Nephron (organoid): ENCODE measurements at regions not wholly inside any gene's neighbourhood (a gene's known extent, or its start where the extent isn't known, plus 50 kb on each side); places are given as distances from the start of the nearest gene placed in this dataset.
"Not testable (repeated sequence)": the region's sequence is repeated elsewhere in the genome, so short reads cannot be mapped to it uniquely, and the experiment has no call there.

Source experiments
- H3K27ac Mint-ChIP-seq, 3 experiments: 2 replicates each; pipeline ENCODE4 v1.8.0; 2020; ENCODE audit warnings: mixed read lengths in 3 of 3, mild to moderate bottlenecking in 2 of 3, moderate library complexity in 1 of 3
- H3K27me3 Mint-ChIP-seq: 2 replicates; pipeline ENCODE4 v1.8.0; 2021; ENCODE audit warnings: low read depth, mild to moderate bottlenecking, moderate library complexity, mixed read lengths
- H3K36me3 Mint-ChIP-seq: 2 replicates; pipeline ENCODE4 v1.8.0; 2020; ENCODE audit warnings: low read depth, mixed read lengths
- H3K4me1 Mint-ChIP-seq: 2 replicates; pipeline ENCODE4 v1.8.0; 2020; ENCODE audit warnings: mixed read lengths
- H3K4me3 Mint-ChIP-seq, 3 experiments: 2 replicates each; pipeline ENCODE4 v1.8.0; 2020; ENCODE audit warnings: mild to moderate bottlenecking in 3 of 3, mixed read lengths in 3 of 3, moderate library complexity in 2 of 3
- H3K9me3 Mint-ChIP-seq: 2 replicates; pipeline ENCODE4 v1.8.0; 2020; ENCODE audit warnings: mixed read lengths
- CTCF ChIP-seq, 3 experiments: fragments of 200-600 bp; sonication (generic); IDR thresholded peaks; one replicate each; pipeline ENCODE4 v1.5.0; 2021; ENCODE audit warnings: antibody characterized with exemption in 3 of 3; ENCODE audit not compliant: unreplicated experiment in 3 of 3

GRCh38 chr3:22704166-22704565 lies 499.0 kb upstream of the UBE2E2 start:
- TF ChIP-seq CTCF (IDR thresholded peaks at IDR 0.05; ENCODE audit: unreplicated experiment in 3 of 3) = no peak
- Mint-ChIP-seq H3K27me3 (no peaks in the 10 kb centered on the region), H3K9me3 (peaks cover 23% of the 10 kb centered on the region), H3K4me1 (no peaks in the 10 kb centered on the region), H3K27ac (no peak overlapping the region), H3K36me3 (no peaks in the 10 kb centered on the region), H3K4me3 (no peak overlapping the region)

DNA sequence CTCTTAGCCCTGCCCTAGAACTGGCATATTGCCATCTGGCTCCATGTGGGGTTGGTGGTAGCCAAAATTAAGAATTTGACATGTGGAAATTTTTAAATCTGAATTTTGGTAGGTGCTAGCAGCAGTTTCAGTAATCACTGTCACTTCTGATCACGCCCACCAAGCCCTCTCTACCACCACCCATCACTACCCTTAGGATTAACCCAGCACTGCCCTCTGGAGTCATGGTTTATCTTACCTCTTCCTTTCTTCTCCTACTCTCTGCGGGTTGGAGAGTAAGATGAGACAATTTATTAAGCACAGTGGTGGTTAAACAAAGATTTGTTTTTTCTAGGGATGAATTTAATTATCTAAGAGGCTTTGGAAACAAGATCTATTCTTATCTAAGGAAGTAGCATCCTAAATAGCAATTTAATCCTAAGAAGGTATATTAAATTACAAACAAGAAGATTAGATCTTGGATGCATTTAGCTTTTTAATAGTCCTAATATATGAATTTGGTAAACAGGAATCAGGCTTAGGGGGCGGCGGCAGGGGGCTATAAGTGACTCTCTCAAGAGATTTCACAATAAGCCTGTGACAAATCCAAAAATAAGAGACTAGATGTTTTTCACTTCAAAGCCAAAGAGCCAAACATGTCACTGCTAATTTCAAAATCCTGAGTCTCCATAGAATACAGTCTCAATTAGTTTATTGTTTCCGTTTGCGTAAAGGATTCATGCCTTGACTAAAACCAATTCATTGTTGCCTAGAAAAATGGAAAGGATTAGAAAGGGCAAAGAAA lies 498.4 kb upstream of the UBE2E2 start:
- peaks cover 29% of the 10 kb centered on the region for H3K9me3 Mint-ChIP-seq
- no peak overlapping the region for H3K4me3 Mint-ChIP-seq
- no peak overlapping the region for H3K27ac Mint-ChIP-seq
- no peak for TF ChIP-seq CTCF (IDR thresholded peaks at IDR 0.05; ENCODE audit: unreplicated experiment in 3 of 3)
- peaks cover 4% of the 10 kb centered on the region for H3K27me3 Mint-ChIP-seq
- H3K36me3 Mint-ChIP-seq = no peaks in the 10 kb centered on the region
- no peaks in the 10 kb centered on the region for H3K4me1 Mint-ChIP-seq

GRCh38 chr3:22706922-22707321 lies 496.2 kb upstream of the UBE2E2 start:
- H3K9me3 Mint-ChIP-seq = peaks cover 43% of the 10 kb centered on the region
- not testable (repeated sequence) for H3K4me1 Mint-ChIP-seq, H3K27me3 Mint-ChIP-seq, H3K36me3 Mint-ChIP-seq, H3K4me3 Mint-ChIP-seq, H3K27ac Mint-ChIP-seq

DNA sequence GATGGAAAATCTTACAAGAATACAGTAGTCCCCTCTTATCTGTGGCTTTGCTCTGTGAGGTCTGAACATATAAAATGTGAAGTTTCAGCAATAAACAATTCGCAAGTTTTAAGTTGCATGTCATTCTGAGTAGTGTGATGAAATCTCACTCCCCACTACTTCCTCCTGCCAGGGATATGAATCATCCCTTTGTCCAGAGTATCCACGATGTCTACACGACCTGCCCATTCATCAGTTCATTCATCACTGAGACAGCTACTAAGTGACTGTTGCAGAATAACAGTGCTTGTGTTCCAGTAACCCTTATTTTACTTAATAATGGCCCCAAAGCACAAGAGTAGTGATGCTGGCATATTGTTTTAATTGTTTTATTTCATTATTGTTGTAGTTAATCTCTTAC lies 489.2 kb upstream of the UBE2E2 start:
- Mint-ChIP-seq H3K27me3 (peaks cover 6% of the 10 kb centered on the region), H3K4me3 (no peak overlapping the region), H3K4me1 (no peaks in the 10 kb centered on the region), H3K9me3 (peaks cover 32% of the 10 kb centered on the region), H3K27ac (no peak overlapping the region), H3K36me3 (no peaks in the 10 kb centered on the region)
- no peak for TF ChIP-seq CTCF (IDR thresholded peaks at IDR 0.05; ENCODE audit: unreplicated experiment in 3 of 3)

DNA sequence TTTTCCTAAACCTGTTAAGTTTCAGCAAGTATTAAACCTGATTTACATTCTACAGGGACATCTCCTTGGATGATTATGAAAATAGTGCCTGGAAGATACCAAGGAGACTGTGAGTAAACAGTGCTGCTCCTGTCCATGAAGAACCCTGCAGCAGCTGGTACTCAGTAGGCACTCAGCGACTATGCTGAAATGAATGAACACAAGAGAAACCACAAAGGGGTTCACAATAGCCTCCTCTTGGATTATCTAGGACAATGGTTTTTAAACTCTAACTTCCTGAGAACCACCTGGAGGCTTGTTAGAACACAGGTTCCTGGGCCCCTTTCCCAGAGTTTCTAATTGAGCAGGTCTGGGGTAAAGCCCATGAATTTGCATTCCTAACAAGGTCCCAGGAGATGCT lies 488.4 kb upstream of the UBE2E2 start:
- H3K4me1 Mint-ChIP-seq = no peaks in the 10 kb centered on the region

DNA sequence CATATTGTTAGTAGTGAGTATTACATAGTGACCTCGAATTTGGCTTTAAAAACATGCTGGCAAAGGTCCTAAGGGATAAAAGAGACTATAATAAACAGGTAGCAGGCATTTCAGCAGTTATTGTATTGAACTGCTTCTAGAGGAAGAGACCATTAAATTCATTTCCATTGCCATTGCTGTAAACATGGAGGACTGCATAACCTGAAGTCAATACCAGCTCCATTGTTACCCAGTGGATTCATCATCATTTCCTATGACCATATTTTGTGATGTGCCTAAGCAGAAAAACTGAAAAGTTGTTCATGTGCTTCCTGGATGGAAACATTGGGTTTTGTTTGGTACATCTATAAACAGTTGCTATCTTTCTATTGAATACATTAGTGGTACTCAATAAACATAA lies 482.5 kb upstream of the UBE2E2 start:
- H3K9me3 Mint-ChIP-seq = peaks cover 10% of the 10 kb centered on the region
- H3K4me1 Mint-ChIP-seq = no peaks in the 10 kb centered on the region
- H3K27ac Mint-ChIP-seq = no peak overlapping the region
- TF ChIP-seq CTCF (IDR thresholded peaks at IDR 0.05; ENCODE audit: unreplicated experiment in 3 of 3) = no peak
- H3K4me3 Mint-ChIP-seq = no peak overlapping the region
- no peaks in the 10 kb centered on the region for H3K27me3 Mint-ChIP-seq
- H3K36me3 Mint-ChIP-seq = no peaks in the 10 kb centered on the region

More for the DNA sequence above, 488.4 kb upstream of the UBE2E2 start:
- peaks cover 26% of the 10 kb centered on the region for H3K9me3 Mint-ChIP-seq
- TF ChIP-seq CTCF (IDR thresholded peaks at IDR 0.05; ENCODE audit: unreplicated experiment in 3 of 3) = no peak
- H3K27me3 Mint-ChIP-seq = peaks cover 2% of the 10 kb centered on the region
- H3K4me3 Mint-ChIP-seq = no peak overlapping the region
- no peak overlapping the region for H3K27ac Mint-ChIP-seq
- no peaks in the 10 kb centered on the region for H3K36me3 Mint-ChIP-seq
